Right lobe of liver (tissue), 4 donors: ENCODE measurements at regions not wholly inside any gene's neighbourhood (a gene's known extent, or its start where the extent isn't known, plus 50 kb on each side); places are given as distances from the start of the nearest gene placed in this dataset.

Source experiments
- POLR2A ChIP-seq: fragments of 450-650 bp; IDR thresholded peaks from one replicate; pipeline ENCODE4 v1.6.1; 2017; ENCODE audit warnings: antibody characterized with exemption, mild to moderate bottlenecking
- TF ChIP-seq, protein P1 (sequence below), 4 donors: fragments of 200-600 bp in 3 of 4; fragments of 450-650 bp in 1 of 4; IDR thresholded peaks; one replicate each; pipeline versions ENCODE4 v1.5.1 to v1.8.0; 2016 to 2022; ENCODE audit warnings: antibody characterized with exemption in 4 of 4, mild to moderate bottlenecking in 2 of 4
- donor health status: DM: no; HTN: no; CAD: no.
- donor health status: DM: no; HTN: no; CAD: no.
- donor health status: DM: no; HTN: yes; CAD: no.

- TF ChIP-seq POLR2A = no peak
- TF ChIP-seq, protein P1, sequence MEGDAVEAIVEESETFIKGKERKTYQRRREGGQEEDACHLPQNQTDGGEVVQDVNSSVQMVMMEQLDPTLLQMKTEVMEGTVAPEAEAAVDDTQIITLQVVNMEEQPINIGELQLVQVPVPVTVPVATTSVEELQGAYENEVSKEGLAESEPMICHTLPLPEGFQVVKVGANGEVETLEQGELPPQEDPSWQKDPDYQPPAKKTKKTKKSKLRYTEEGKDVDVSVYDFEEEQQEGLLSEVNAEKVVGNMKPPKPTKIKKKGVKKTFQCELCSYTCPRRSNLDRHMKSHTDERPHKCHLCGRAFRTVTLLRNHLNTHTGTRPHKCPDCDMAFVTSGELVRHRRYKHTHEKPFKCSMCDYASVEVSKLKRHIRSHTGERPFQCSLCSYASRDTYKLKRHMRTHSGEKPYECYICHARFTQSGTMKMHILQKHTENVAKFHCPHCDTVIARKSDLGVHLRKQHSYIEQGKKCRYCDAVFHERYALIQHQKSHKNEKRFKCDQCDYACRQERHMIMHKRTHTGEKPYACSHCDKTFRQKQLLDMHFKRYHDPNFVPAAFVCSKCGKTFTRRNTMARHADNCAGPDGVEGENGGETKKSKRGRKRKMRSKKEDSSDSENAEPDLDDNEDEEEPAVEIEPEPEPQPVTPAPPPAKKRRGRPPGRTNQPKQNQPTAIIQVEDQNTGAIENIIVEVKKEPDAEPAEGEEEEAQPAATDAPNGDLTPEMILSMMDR (IDR thresholded peaks at IDR 0.05) = no peak
Observed at GRCh38 chr5:116778032-116778431, 203.4 kb upstream of the SEMA6A start.
